ENCODE measurements at regions not wholly inside any gene's neighbourhood (a gene's known extent, or its start where the extent isn't known, plus 50 kb on each side); places are given as distances from the start of the nearest gene placed in this dataset.
"Not testable (repeated sequence)": the region's sequence is repeated elsewhere in the genome, so short reads cannot be mapped to it uniquely, and the experiment has no call there.

- DNase-seq, result no peak
Measured at GRCh38 chr18:42334931-42335330, 379.9 kb downstream of the PIK3C3 start.

- DNase-seq, result no peak
Measured at GRCh38 chr18:42336139-42336538, 381.1 kb downstream of the PIK3C3 start.

GRCh38 chr18:42337337-42337736 lies 382.3 kb downstream of the PIK3C3 start:
- DNase-seq, result not testable (repeated sequence)

- no peak for DNase-seq
Measured at GRCh38 chr18:42338683-42339082, 383.6 kb downstream of the PIK3C3 start.

GRCh38 chr18:42339372-42339771 lies 384.3 kb downstream of the PIK3C3 start:
- DNase-seq, result no peak

- DNase-seq, result no peak
Measured at GRCh38 chr18:42340423-42341009, 385.5 kb downstream of the PIK3C3 start.

GRCh38 chr18:42341423-42341822 lies 386.4 kb downstream of the PIK3C3 start:
- DNase-seq, result no peak

GRCh38 chr18:42348722-42349121 lies 393.7 kb downstream of the PIK3C3 start:
- DNase-seq, result no peak

- DNase-seq, result no peak
Measured at GRCh38 chr18:42351455-42351854, 396.4 kb downstream of the PIK3C3 start.

- no peak for DNase-seq
Measured at GRCh38 chr18:42360716-42361115, 405.7 kb downstream of the PIK3C3 start.

GRCh38 chr18:42363446-42364441 lies 408.7 kb downstream of the PIK3C3 start:
- no peak for DNase-seq

- DNase-seq, result no peak
Measured at GRCh38 chr18:42364766-42365165, 409.7 kb downstream of the PIK3C3 start.

GRCh38 chr18:42365591-42365990 lies 410.6 kb downstream of the PIK3C3 start:
- no peak for DNase-seq

- DNase-seq, result no peak
Measured at GRCh38 chr18:42373584-42373983, 418.6 kb downstream of the PIK3C3 start.

- no peak for DNase-seq
Measured at GRCh38 chr18:42374961-42375360, 419.9 kb downstream of the PIK3C3 start.

GRCh38 chr18:42378854-42379253 lies 423.8 kb downstream of the PIK3C3 start:
- not testable (repeated sequence) for DNase-seq

- not testable (repeated sequence) for DNase-seq
Measured at GRCh38 chr18:42381236-42381635, 426.2 kb downstream of the PIK3C3 start.

- no peak for DNase-seq
Measured at GRCh38 chr18:42392416-42392815, 437.4 kb downstream of the PIK3C3 start.

GRCh38 chr18:42392926-42393325 lies 437.9 kb downstream of the PIK3C3 start:
- no peak for DNase-seq

- DNase-seq, result no peak
Measured at GRCh38 chr18:42394238-42394637, 439.2 kb downstream of the PIK3C3 start.

- no peak for DNase-seq
Measured at GRCh38 chr18:42401131-42401673, 446.2 kb downstream of the PIK3C3 start.

- no peak for DNase-seq
Measured at GRCh38 chr18:42404151-42404550, 449.1 kb downstream of the PIK3C3 start.

- no peak for DNase-seq
Measured at GRCh38 chr18:42409005-42409404, 454.0 kb downstream of the PIK3C3 start.

GRCh38 chr18:42412281-42412680 lies 457.2 kb downstream of the PIK3C3 start:
- DNase-seq, result no peak
